ENCODE measurements at regions not wholly inside any gene's neighbourhood (a gene's known extent, or its start where the extent isn't known, plus 50 kb on each side); places are given as distances from the start of the nearest gene placed in this dataset.
A peak's percentile ranks its signal among the peaks of the same experiment; 100 is the strongest.

GRCh38 chr9:115207003-115207836, 89.3 kb upstream of the TNC start:
- H3K27ac ChIP-seq, result no peak overlapping the region
- POLR2A ChIA-PET (ENCODE audit: low non-redundant PET), result interaction anchor here (0.6 kb wide), 1 partner anchor 677 kb away, joined by 3 read pairs; no protein-coding TSS in a partner anchor
- CTCF ChIA-PET, result interaction anchor here (0.5 to 0.6 kb wide), 2 partner anchors 113 to 151 kb away, joined by 3 to 4 read pairs; no protein-coding TSS in a partner anchor
- no peak for DNase-seq (ENCODE audit: low spot score)
- no peak for TF ChIP-seq CTCF (conservative IDR thresholded peaks at IDR 0.05; ENCODE audit: low read depth)

GRCh38 chr9:115208501-115208900, 90.5 kb upstream of the TNC start:
- DNase-seq (ENCODE audit: low spot score), result no peak
- CTCF ChIA-PET, result interaction anchor here (0.6 kb wide), 1 partner anchor 655 kb away, joined by 3 read pairs; no protein-coding TSS in a partner anchor
- POLR2A ChIA-PET (ENCODE audit: low non-redundant PET), result no interaction called here
- TF ChIP-seq CTCF (conservative IDR thresholded peaks at IDR 0.05; ENCODE audit: low read depth), result no peak
- H3K27ac ChIP-seq, result no peak overlapping the region

GRCh38 chr9:115209601-115210306, 91.8 kb upstream of the TNC start:
- TF ChIP-seq CTCF (conservative IDR thresholded peaks at IDR 0.05; ENCODE audit: low read depth), result no peak
- POLR2A ChIA-PET (ENCODE audit: low non-redundant PET), result no interaction called here
- H3K27ac ChIP-seq, result no peak overlapping the region
- DNase-seq (ENCODE audit: low spot score), result peak; percentile 77
- CTCF ChIA-PET, result interaction anchor here (0.6 kb wide), 1 partner anchor 675 kb away, joined by 3 read pairs; no protein-coding TSS in a partner anchor

GRCh38 chr9:115210699-115211098, 92.7 kb upstream of the TNC start:
- no peak for TF ChIP-seq CTCF (conservative IDR thresholded peaks at IDR 0.05; ENCODE audit: low read depth)
- no peak for DNase-seq (ENCODE audit: low spot score)
- CTCF ChIA-PET, result no interaction called here

GRCh38 chr9:115211413-115212124, 93.6 kb upstream of the TNC start:
- POLR2A ChIA-PET (ENCODE audit: low non-redundant PET), result no interaction called here

More at GRCh38 chr9:115210699-115211098, 92.7 kb upstream of the TNC start:
- POLR2A ChIA-PET (ENCODE audit: low non-redundant PET), result no interaction called here
- no peak overlapping the region for H3K27ac ChIP-seq

More at GRCh38 chr9:115211413-115212124, 93.6 kb upstream of the TNC start:
- no peak for DNase-seq (ENCODE audit: low spot score)
- CTCF ChIA-PET, result interaction anchor here (0.7 to 1.0 kb wide), 2 partner anchors 29 to 34 kb away, joined by 3 to 4 read pairs; no protein-coding TSS in a partner anchor
- H3K27ac ChIP-seq, result no peak overlapping the region
- no peak for TF ChIP-seq CTCF (conservative IDR thresholded peaks at IDR 0.05; ENCODE audit: low read depth)

Data from RWPE1 (cell line).